ENCODE measurements at regions not wholly inside any gene's neighbourhood (a gene's known extent, or its start where the extent isn't known, plus 50 kb on each side); places are given as distances from the start of the nearest gene placed in this dataset.

GRCh38 chr2:126846241-126846640, 52.4 kb upstream of the TEX51 start:
- H3K4me1 ChIP-seq = no peaks in the 10 kb centered on the region
- WGBS, 5 donors = 60 to 85% (median 69%) methylated on average over 4 of the region's 4 CpGs
- H3K9me3 ChIP-seq = no peaks in the 10 kb centered on the region
- TF ChIP-seq, protein P1, sequence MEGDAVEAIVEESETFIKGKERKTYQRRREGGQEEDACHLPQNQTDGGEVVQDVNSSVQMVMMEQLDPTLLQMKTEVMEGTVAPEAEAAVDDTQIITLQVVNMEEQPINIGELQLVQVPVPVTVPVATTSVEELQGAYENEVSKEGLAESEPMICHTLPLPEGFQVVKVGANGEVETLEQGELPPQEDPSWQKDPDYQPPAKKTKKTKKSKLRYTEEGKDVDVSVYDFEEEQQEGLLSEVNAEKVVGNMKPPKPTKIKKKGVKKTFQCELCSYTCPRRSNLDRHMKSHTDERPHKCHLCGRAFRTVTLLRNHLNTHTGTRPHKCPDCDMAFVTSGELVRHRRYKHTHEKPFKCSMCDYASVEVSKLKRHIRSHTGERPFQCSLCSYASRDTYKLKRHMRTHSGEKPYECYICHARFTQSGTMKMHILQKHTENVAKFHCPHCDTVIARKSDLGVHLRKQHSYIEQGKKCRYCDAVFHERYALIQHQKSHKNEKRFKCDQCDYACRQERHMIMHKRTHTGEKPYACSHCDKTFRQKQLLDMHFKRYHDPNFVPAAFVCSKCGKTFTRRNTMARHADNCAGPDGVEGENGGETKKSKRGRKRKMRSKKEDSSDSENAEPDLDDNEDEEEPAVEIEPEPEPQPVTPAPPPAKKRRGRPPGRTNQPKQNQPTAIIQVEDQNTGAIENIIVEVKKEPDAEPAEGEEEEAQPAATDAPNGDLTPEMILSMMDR (IDR thresholded peaks at IDR 0.05 in 8 of 11, conservative IDR thresholded peaks at IDR 0.05 in 3 of 11) = no peak
- TF ChIP-seq POLR2AphosphoS5 (IDR thresholded peaks at IDR 0.05) (no peak), POLR2A (IDR thresholded peaks at IDR 0.05) (no peak)
- no peaks in the 10 kb centered on the region for H3K36me3 ChIP-seq
- no peak for DNase-seq
- H3K27me3 ChIP-seq (replicated peaks in 1 of 7) = no peaks in the 10 kb centered on the region
- intact Hi-C loops (cut with DNase I; ENCODE audit: low total_unique reads) = no loop called here
- H3K4me3 ChIP-seq = no peak overlapping the region
- no peak overlapping the region for H3K27ac ChIP-seq
